RWPE2 (cell line): ENCODE measurements at regions not wholly inside any gene's neighbourhood (a gene's known extent, or its start where the extent isn't known, plus 50 kb on each side); places are given as distances from the start of the nearest gene placed in this dataset.
"Not testable (repeated sequence)": the region's sequence is repeated elsewhere in the genome, so short reads cannot be mapped to it uniquely, and the experiment has no call there.

ENCODE experiments used
- ATAC-seq: fragments of 200-7000 bp; cut with Tn5 transposase; 3 replicates; pipeline ENCODE4 v1.9.1; 2021; ENCODE audit warnings: low read depth
- DNase-seq: peaks from one replicate; pipeline ENCODE4 v3.0.0-alpha.2; 2020; ENCODE audit warnings: low spot score
- H3K27ac ChIP-seq: fragments of 450-650 bp; 2 replicates; pipeline ENCODE4 v1.5.1; 2017; ENCODE audit warnings: mild to moderate bottlenecking; ENCODE audit not compliant: poor library complexity, severe bottlenecking
- H3K27me3 ChIP-seq: fragments of 250-450 bp; sonication (Bioruptor Pico); 2 replicates; pipeline ENCODE4 v1.5.1; 2021; ENCODE audit warnings: mild to moderate bottlenecking, moderate library complexity; ENCODE audit not compliant: insufficient read depth, poor library complexity, severe bottlenecking
- H3K36me3 ChIP-seq: fragments of 250-450 bp; sonication (Bioruptor Pico); 2 replicates; pipeline ENCODE4 v1.5.1; 2020; ENCODE audit warnings: low read depth, mild to moderate bottlenecking, moderate library complexity
- H3K4me1 ChIP-seq: fragments of 250-450 bp; sonication (Bioruptor Pico); 2 replicates; pipeline ENCODE4 v1.5.1; 2021; ENCODE audit warnings: mild to moderate bottlenecking, moderate library complexity; ENCODE audit not compliant: insufficient read depth, poor library complexity, severe bottlenecking
- H3K4me3 ChIP-seq: fragments of 250-450 bp; sonication (Bioruptor Pico); 2 replicates; pipeline ENCODE4 v1.5.1; 2021; ENCODE audit warnings: mild to moderate bottlenecking, moderate library complexity; ENCODE audit not compliant: severe bottlenecking
- H3K9me3 ChIP-seq: fragments of 250-450 bp; sonication (Bioruptor Pico); 2 replicates; pipeline ENCODE4 v1.5.1; 2021; ENCODE audit warnings: mild to moderate bottlenecking, moderate library complexity; ENCODE audit not compliant: severe bottlenecking
- CTCF ChIP-seq: fragments of 450-650 bp; IDR thresholded peaks from one replicate; pipeline ENCODE4 v1.5.1; 2017; ENCODE audit warnings: mild to moderate bottlenecking, moderate library complexity; ENCODE audit not compliant: poor library complexity, severe bottlenecking

- Histone ChIP-seq H3K36me3 (no peaks in the 10 kb centered on the region), H3K9me3 (no peaks in the 10 kb centered on the region), H3K27me3 (no peaks in the 10 kb centered on the region), H3K27ac (no peak overlapping the region), H3K4me3 (no peak overlapping the region), H3K4me1 (no peaks in the 10 kb centered on the region)
- DNase-seq (no peak), ATAC-seq (no peak)
- no peak for TF ChIP-seq CTCF
These were observed 126.6 kb upstream of the GNAI1 start for GRCh38 chr7:80008039-80008438.

GRCh38 chr7:80002865-80003264, 131.8 kb upstream of the GNAI1 start:
- no peaks in the 10 kb centered on the region for H3K36me3 ChIP-seq
- H3K9me3 ChIP-seq, result no peaks in the 10 kb centered on the region
- no peak overlapping the region for H3K27ac ChIP-seq
- DNase-seq (no peak), ATAC-seq (no peak)
- H3K4me1 ChIP-seq, result no peaks in the 10 kb centered on the region
- no peak overlapping the region for H3K4me3 ChIP-seq
- H3K27me3 ChIP-seq, result no peaks in the 10 kb centered on the region
- no peak for TF ChIP-seq CTCF

- DNase-seq, result no peak
- TF ChIP-seq CTCF, result no peak
- Histone ChIP-seq H3K4me1 (no peaks in the 10 kb centered on the region), H3K27me3 (no peaks in the 10 kb centered on the region), H3K4me3 (no peak overlapping the region), H3K9me3 (no peaks in the 10 kb centered on the region), H3K36me3 (no peaks in the 10 kb centered on the region), H3K27ac (no peak overlapping the region)
- no peak for ATAC-seq
These were observed 136.3 kb upstream of the GNAI1 start for GRCh38 chr7:79998363-79998762.

GRCh38 chr7:79997345-79997744, 137.3 kb upstream of the GNAI1 start:
- no peak overlapping the region for H3K4me3 ChIP-seq
- no peak overlapping the region for H3K27ac ChIP-seq
- H3K9me3 ChIP-seq, result no peaks in the 10 kb centered on the region
- no peak for ATAC-seq
- H3K27me3 ChIP-seq, result no peaks in the 10 kb centered on the region
- TF ChIP-seq CTCF, result no peak
- no peak for DNase-seq
- H3K4me1 ChIP-seq, result no peaks in the 10 kb centered on the region
- H3K36me3 ChIP-seq, result no peaks in the 10 kb centered on the region

- H3K4me3 ChIP-seq, ATAC-seq, H3K4me1 ChIP-seq, H3K9me3 ChIP-seq, H3K36me3 ChIP-seq, H3K27ac ChIP-seq, DNase-seq, H3K27me3 ChIP-seq: not testable (repeated sequence)
These were observed 138.9 kb upstream of the GNAI1 start for GRCh38 chr7:79995741-79996140.
